ENCODE measurements at regions not wholly inside any gene's neighbourhood (a gene's known extent, or its start where the extent isn't known, plus 50 kb on each side); places are given as distances from the start of the nearest gene placed in this dataset.
A peak's percentile ranks its signal among the peaks of the same experiment; 100 is the strongest.

- TF ChIP-seq REST (IDR thresholded peaks at IDR 0.05; ENCODE audit: low read depth) (peak; percentile 56; the same call in 1 of the 2 replicates), ZBTB7A (IDR thresholded peaks at IDR 0.05; ENCODE audit: low read depth) (no peak), EGR1 (IDR thresholded peaks at IDR 0.05) (no peak), RAD21 (IDR thresholded peaks at IDR 0.05; ENCODE audit: low read depth) (no peak), YY1 (IDR thresholded peaks at IDR 0.05; ENCODE audit: low read depth) (no peak), MAX (IDR thresholded peaks at IDR 0.05) (no peak), EP300 (IDR thresholded peaks at IDR 0.05; ENCODE audit: borderline replicate concordance) (no peak), NFIC (IDR thresholded peaks at IDR 0.05) (no peak), TEAD4 (IDR thresholded peaks at IDR 0.05) (no peak), CREB1 (IDR thresholded peaks at IDR 0.05; ENCODE audit: low read depth) (no peak), TAF1 (IDR thresholded peaks at IDR 0.05; ENCODE audit: low read depth) (no peak), USF1 (IDR thresholded peaks at IDR 0.05) (no peak), TCF12 (IDR thresholded peaks at IDR 0.05; ENCODE audit: low read depth) (no peak), CEBPB (IDR thresholded peaks at IDR 0.05) (no peak)
Observed at GRCh38 chr6:103578115-103578514, 1281.6 kb downstream of the HACE1 start.

Measured in Ishikawa (cell line).